NCI-H748 treated with DMSO at 0.1 percent for 48 hours (cell line): ENCODE measurements at regions not wholly inside any gene's neighbourhood (a gene's known extent, or its start where the extent isn't known, plus 50 kb on each side); places are given as distances from the start of the nearest gene placed in this dataset.
"Not testable (repeated sequence)": the region's sequence is repeated elsewhere in the genome, so short reads cannot be mapped to it uniquely, and the experiment has no call there.

Source experiments
- DNase-seq: peaks from one replicate; lab custom pipeline; 2025; lab: John Stamatoyannopoulos, UW

DNA sequence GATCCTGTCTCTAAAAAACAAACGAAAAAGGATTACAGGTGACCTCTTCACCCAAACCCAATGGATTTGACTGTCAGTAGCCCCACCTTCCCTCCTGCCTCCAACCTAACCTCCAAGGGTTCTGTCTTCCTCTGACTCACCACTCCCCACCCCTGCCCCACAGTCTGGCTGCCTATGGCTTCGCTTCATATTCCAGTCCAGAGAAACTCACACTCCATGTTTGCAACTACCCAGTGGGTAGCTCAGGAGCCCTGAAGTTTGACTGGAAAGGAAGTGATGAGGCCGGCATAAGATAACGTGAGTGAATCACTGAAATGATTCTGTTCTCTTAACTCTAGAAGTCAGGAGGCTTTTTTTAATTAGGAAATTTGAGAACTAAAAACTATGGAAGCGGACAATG lies 303.9 kb downstream of the FOXO1 start:
- DNase-seq: no peak

- no peak for DNase-seq
Measured at GRCh38 chr13:40363653-40364052, 302.8 kb downstream of the FOXO1 start.

GRCh38 chr13:40366119-40366518 lies 300.3 kb downstream of the FOXO1 start:
- DNase-seq: no peak

DNA sequence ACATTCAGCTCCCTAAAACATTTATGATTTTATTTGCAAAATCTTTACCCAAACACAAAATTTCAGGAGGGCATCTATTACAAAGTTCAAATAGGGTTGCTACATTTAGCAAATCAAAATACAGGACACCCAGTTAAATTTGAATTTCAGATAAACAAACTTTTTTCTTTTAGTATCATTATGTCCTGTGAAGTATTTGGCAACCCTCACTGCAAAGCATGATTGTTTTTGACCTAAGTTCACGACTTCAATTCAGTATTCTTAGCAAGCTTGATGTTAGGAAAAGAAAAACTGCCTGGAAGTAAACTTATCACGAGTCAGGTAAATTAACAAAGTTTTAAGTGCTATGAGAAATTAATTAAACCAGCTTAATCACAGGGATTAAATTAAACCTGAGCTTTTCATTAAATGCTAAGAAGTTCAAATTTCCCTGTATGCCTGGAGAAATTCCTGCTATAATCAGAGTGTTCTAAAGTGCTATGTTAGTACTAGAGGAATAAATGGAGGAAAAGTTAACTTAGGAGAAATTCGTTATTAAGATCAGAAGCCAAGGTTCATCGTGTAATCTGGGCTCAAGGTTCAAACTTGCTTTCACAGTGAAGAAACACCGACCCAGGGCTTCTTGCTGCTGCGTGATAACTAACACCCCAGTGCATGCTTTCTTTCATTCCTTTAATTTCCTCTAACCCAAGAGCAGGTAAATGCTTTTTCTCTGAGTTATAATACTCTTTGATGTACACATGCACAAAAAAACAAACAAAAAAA lies 298.1 kb downstream of the FOXO1 start:
- no peak for DNase-seq

GRCh38 chr13:40370661-40371060 lies 295.8 kb downstream of the FOXO1 start:
- DNase-seq: no peak

DNA sequence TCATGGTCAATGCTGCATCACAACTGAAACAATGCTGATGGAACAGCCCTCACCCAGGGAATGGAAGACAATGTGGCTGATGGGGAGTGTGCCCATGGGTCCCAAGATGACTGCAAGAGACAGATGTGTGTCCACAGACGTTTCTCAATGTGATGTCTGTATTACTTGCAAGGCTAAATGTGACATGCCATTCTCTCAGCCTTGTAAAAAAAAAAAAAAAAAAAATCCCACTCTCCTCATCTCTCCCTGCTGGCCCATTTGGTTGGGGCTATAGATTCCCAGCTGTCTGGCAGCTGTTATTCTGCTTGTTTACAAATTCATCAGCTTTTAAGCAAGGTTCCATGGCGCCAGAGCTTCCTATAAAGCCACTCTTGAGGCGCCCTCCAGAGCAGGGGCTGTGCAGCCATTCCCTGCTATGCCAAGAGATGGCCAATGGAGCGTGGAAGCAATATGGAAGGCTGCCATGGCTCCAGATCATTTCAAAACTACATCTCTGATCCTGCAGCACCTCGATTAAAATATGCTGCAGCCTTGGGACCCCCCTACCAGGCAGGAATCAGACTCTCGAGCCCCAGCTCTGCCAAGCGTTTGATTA lies 294.8 kb downstream of the FOXO1 start:
- no peak for DNase-seq

GRCh38 chr13:40373608-40374007 lies 292.8 kb downstream of the FOXO1 start:
- DNase-seq: not testable (repeated sequence)

- no peak for DNase-seq
Measured at GRCh38 chr13:40375489-40376171, 290.8 kb downstream of the FOXO1 start.

DNA sequence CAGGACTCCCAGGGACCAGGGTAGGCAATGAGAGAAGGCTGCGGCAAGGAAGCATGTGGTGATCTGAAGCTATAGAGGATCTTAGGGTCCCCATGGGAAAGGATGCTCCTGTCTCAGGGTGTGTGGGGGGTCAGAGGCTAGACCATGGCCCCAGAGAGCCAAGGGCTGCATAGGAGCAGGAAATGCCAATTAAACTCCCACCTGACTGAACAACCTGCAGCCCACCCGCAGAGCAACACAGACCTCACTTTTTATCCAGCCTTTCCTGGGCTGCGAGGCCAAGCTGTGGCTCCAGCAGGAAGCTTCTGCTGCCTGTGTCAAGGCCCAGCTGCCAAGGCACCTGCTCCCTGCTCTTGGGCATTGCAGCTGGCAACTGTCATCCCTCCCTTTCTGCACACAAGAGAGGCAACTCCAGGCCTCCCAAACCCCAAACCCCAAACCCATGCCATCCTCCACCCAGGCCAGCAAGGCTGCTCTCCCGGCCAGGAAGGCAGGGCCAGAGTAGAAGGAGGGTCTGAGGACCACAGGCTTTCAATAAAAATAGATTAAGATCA lies 290.1 kb downstream of the FOXO1 start:
- DNase-seq: no peak

- no peak for DNase-seq
Measured at GRCh38 chr13:40376867-40377535, 289.4 kb downstream of the FOXO1 start.

GRCh38 chr13:40377783-40378182 lies 288.7 kb downstream of the FOXO1 start:
- no peak for DNase-seq

DNA sequence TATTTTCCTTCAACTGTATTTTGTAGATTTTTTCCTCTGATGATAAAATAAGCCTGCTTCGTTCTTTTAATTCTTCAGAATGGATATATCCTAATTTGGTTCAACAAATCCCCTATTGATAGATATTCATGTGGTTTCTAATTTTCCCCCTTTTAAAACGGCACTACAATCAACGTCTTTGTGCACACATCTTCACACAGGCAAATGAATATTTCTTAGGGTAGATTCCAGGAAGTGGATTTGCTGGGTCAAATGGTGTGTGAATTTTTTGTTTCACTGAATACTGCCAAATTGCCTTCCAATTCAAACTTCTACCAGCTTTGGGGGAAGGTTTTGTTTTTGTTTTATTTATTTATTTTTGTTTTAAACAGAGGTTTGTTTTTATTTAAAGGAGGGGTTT lies 287.2 kb downstream of the FOXO1 start:
- DNase-seq: no peak

GRCh38 chr13:40379794-40380578 lies 286.5 kb downstream of the FOXO1 start:
- no peak for DNase-seq

DNA sequence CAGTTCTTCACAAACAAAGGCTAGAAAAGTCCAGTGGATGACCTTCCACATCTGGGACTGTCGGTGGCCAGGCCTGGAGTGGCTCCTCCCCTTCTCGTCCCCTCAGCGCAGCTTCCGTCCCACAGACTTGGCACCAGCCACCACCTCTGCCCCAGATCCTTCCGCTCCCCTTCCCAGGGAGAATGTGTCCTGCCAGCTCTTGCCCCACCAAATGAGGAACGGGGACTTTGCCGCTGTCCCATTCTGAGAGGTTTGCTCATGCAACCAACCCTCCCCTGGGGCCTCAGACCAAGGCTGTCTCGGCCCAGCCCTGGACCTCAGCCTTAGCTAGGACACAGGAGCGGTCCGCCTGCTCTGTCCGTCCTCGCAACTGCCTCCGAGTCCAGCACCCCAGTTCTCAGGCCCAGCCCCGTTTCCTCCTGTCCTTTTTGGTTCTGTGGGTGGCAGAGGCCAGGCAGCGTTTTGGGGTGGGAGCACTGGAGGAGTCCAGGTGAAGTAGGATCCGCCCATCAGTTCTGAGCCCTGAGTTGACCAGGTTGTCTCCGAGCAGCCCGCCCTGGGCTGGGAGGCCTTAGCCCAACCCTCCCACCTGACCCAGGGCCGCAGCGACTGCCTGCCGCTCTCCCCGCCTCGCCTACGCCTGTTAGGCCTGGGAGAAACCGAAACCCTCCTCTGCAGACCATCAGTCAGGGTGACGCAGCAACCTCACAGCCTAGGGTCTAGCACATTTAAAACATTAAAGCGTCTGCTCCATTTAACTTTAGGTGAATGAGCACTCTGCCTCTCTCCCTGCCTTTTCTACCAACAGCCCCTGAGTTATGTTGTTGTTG lies 284.3 kb downstream of the FOXO1 start:
- DNase-seq: no peak

DNA sequence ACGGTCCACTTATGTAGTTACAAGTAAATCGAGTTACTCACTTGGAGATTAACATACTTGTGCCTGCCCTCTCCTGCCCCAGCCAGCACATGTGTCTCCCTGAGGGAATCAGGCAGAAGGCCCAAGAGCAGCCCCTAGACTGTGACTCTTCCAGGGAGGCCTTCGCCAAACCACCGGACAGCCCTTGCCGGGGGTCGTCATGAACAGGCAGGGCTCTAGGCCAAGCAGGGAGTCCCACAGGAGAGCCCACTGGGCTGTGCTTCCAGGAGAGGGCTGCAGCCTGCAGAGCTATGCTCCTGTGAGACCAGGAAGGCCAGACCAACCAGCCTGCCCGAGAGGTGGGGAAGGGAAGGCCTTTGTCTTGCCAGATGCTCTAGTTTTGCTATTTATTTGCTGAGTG lies 283.3 kb downstream of the FOXO1 start:
- DNase-seq: no peak

DNA sequence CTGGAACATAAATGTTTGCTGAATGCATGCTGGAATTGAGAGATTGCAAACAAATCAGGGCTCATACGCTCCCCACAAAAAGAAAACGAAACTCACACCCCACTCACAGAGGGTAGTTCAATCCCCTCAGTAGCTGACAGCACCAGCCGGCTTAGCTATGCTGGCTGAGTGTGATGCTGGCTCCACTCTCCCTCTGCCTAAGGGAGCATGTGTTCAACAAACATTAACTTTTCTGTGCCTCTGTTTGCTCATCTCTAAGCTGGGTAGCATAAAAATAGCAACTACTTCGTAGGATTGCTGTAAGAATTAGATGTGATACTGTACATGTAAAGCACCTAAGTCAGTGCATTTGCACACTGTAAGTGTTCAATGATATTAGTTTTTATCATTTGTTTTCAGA lies 282.6 kb downstream of the FOXO1 start:
- no peak for DNase-seq

DNA sequence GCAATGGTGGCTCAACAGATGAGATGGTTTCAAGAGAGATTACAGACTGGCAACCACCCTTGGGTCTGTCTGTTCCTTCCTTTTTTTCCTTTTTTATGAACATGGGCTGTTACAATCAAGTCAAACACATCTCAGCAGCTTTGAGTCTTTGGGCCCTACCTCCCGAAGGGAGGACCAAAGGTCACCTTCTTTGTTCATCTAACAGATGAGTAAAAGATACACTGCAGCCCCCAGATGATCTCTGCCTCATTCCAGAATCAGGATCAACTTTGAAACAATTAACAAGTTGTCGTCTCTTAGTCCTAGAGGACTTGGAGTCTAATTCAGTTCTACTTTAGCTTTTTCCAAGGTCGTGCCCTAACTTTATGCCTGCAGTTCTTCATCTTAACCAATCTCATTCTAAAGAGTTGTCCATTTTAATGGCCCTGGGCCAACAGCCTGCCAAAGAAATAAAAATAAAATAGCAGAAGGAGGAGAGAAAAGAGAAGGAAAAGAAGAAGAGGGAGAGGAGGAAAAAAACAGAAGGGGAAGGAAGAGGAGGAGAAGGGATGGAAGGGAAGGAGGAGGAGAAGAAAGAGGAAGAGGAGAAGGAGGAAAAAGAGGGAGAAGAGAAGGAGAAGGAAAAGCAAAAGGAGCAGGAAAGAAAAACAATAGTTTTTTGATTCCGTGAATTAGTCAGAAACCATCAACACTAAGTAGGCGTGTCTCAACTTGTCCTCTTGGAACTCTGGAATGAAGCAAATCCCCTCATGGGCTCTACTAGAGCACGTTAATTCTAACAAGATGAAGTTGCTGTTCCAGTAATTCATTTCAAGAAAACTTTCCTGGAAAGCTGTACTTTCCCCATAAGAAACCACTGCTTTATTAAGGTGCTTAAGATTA lies 281.2 kb downstream of the FOXO1 start:
- no peak for DNase-seq

DNA sequence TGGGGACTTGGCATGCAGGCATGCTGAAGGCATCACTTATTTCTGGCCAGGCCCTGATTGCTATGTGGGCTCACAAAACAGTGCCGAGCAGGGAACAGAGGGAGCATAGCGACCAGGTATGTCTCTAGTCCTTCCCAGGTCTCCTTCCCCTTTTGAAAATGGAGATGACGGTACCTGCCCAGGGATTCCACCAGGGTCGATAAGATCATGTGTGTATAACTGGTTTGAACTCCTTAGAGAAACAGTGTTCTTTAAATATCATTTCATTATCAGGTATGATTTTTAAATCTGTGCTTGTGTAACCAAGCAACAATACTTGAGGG lies 280.6 kb downstream of the FOXO1 start:
- no peak for DNase-seq

DNA sequence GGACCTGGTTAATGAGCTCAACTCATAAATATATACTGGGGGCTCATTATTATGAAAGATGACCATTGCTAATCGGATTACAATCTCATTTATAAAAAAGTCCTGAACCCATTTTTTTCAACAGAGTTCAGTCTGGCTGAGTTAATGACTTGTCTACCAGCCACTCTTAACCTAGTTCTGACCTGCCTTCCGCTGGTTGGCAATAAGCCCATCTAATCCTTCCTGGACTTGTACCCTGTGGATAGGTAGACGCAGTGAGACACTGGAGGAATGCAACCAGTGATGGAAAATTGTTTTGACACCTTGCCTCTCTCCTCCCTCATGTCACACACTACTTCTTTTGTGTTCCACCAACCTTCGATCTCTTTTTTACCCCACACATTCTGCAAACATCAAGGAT lies 279.9 kb downstream of the FOXO1 start:
- DNase-seq: no peak

DNA sequence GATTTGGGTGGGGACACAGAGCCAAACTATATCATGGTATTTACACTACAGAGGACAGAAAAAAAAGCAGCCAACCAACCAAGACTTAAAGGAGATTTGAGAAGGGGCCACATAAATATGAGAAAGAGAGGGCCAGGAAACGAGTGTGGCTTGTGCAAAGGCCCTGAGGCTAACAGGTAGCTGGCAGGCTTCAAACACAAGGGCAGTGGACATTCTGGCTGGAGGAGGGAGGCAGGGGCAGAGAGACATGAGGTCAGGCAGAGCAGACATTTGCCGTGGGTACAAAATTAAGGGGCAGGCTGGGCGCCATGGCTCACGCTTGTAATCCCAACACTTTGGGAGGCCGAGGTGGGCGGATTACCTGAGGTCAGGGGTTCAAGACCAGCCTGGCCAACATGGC lies 278.7 kb downstream of the FOXO1 start:
- DNase-seq: no peak
